KMS-11 (cell line): ENCODE measurements at regions not wholly inside any gene's neighbourhood (a gene's known extent, or its start where the extent isn't known, plus 50 kb on each side); places are given as distances from the start of the nearest gene placed in this dataset.

Experiments
- H2AFZ ChIP-seq: fragments of 200-600 bp; sonication (generic); 2 replicates; pipeline ENCODE4 v1.6.1; 2016; ENCODE audit warnings: antibody characterized with exemption, mixed run types, low read depth
- H3K27ac ChIP-seq: fragments of 200-600 bp; sonication (generic); 2 replicates; pipeline ENCODE4 v1.6.1; 2016; ENCODE audit warnings: mild to moderate bottlenecking, mixed run types
- H3K27me3 ChIP-seq: fragments of 200-600 bp; sonication (generic); 2 replicates; pipeline ENCODE4 v1.6.1; 2017; ENCODE audit warnings: mild to moderate bottlenecking, low read depth, mixed run types, moderate library complexity; ENCODE audit not compliant: insufficient read depth
- H3K36me3 ChIP-seq: fragments of 200-600 bp; sonication (generic); 2 replicates; pipeline ENCODE4 v1.6.1; 2017; ENCODE audit warnings: mild to moderate bottlenecking, mixed run types; ENCODE audit not compliant: insufficient read depth
- H3K4me1 ChIP-seq: fragments of 200-600 bp; sonication (generic); 2 replicates; pipeline ENCODE4 v1.6.1; 2016; ENCODE audit warnings: mild to moderate bottlenecking, low read depth, mixed run types; ENCODE audit not compliant: poor library complexity, severe bottlenecking
- H3K4me2 ChIP-seq: fragments of 200-600 bp; sonication (generic); 2 replicates; pipeline ENCODE4 v1.7.0; 2016; ENCODE audit warnings: mild to moderate bottlenecking, mixed run types
- H3K4me3 ChIP-seq: fragments of 200-600 bp; sonication (generic); IDR thresholded peaks from 2 replicates; pipeline ENCODE4 v1.6.1; 2017; ENCODE audit warnings: low read depth, low read length, mixed read lengths; ENCODE audit not compliant: insufficient read depth
- H3K79me2 ChIP-seq: fragments of 200-600 bp; sonication (generic); 2 replicates; pipeline ENCODE4 v1.6.1; 2016; ENCODE audit warnings: low read depth, mixed run types; ENCODE audit not compliant: insufficient read depth
- H3K9ac ChIP-seq: fragments of 200-600 bp; sonication (generic); 2 replicates; pipeline ENCODE4 v1.6.1; 2016; ENCODE audit warnings: mild to moderate bottlenecking, mixed run types
- H4K20me1 ChIP-seq: fragments of 200-600 bp; sonication (generic); 2 replicates; pipeline ENCODE4 v1.6.1; 2016; ENCODE audit warnings: mild to moderate bottlenecking, mixed run types; ENCODE audit not compliant: insufficient read depth
- TF ChIP-seq, protein P1 (sequence below): fragments of 200-600 bp; sonication (generic); conservative IDR thresholded peaks from 2 replicates; pipeline ENCODE4 v1.6.1; 2017; ENCODE audit warnings: low read depth, mild to moderate bottlenecking, antibody characterized with exemption, low read length, moderate library complexity, mixed read lengths

DNA sequence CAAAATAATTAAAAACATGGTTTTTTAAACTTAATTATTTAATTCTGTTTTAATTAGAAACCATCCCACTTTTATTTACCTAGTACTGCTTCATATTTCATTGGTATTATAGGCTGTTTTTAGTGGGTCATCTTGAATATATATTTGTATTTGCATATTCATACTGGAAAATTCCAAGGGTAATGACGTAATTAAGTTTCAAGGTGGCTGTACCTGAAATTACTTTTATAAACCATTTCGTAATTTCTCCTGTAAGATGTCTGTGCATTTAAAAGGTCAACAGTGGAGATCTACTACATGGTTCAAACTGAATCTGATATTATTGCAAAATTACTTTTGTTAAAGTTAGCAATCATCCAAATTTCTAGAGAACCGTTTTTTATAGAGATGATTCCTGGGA, 133.8 kb upstream of the NAALADL2 start:
- TF ChIP-seq, protein P1, sequence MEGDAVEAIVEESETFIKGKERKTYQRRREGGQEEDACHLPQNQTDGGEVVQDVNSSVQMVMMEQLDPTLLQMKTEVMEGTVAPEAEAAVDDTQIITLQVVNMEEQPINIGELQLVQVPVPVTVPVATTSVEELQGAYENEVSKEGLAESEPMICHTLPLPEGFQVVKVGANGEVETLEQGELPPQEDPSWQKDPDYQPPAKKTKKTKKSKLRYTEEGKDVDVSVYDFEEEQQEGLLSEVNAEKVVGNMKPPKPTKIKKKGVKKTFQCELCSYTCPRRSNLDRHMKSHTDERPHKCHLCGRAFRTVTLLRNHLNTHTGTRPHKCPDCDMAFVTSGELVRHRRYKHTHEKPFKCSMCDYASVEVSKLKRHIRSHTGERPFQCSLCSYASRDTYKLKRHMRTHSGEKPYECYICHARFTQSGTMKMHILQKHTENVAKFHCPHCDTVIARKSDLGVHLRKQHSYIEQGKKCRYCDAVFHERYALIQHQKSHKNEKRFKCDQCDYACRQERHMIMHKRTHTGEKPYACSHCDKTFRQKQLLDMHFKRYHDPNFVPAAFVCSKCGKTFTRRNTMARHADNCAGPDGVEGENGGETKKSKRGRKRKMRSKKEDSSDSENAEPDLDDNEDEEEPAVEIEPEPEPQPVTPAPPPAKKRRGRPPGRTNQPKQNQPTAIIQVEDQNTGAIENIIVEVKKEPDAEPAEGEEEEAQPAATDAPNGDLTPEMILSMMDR = no peak
- Histone ChIP-seq H3K9ac (no peak overlapping the region), H3K4me2 (no peak overlapping the region), H2AFZ (no peak overlapping the region), H3K36me3 (no peaks in the 10 kb centered on the region; the same call in 1 of the 2 replicates), H3K4me1 (no peaks in the 10 kb centered on the region), H4K20me1 (no peaks in the 10 kb centered on the region), H3K27me3 (no peaks in the 10 kb centered on the region), H3K79me2 (no peaks in the 10 kb centered on the region), H3K27ac (no peak overlapping the region), H3K4me3 (no peak overlapping the region)

DNA sequence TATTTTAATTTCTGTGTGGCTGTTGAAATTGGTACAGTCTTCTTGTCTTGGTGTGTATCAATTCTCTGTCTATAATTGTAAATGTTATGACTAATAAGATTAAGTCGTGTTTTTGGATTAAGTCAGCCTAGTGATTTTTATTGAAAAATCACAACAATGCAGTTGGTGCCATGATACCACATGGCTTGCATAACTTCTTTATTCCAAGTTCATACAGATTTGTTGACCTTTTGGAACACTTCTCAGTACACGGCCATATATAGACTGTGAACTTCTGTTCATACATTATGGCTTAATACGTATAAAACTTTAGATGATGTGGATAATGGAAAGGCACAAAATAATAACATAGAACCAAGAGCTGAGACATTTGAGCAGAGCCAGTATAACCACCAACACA, 121.2 kb upstream of the NAALADL2 start:
- TF ChIP-seq, protein P1 = no peak
- no peak overlapping the region for H3K4me2 ChIP-seq
- H3K79me2 ChIP-seq = no peaks in the 10 kb centered on the region
- H3K4me3 ChIP-seq = no peak overlapping the region
- H2AFZ ChIP-seq = no peak overlapping the region
- no peaks in the 10 kb centered on the region for H4K20me1 ChIP-seq
- H3K4me1 ChIP-seq = no peaks in the 10 kb centered on the region
- H3K36me3 ChIP-seq = no peaks in the 10 kb centered on the region
- H3K27ac ChIP-seq = no peak overlapping the region
- no peak overlapping the region for H3K9ac ChIP-seq
- H3K27me3 ChIP-seq = no peaks in the 10 kb centered on the region

DNA sequence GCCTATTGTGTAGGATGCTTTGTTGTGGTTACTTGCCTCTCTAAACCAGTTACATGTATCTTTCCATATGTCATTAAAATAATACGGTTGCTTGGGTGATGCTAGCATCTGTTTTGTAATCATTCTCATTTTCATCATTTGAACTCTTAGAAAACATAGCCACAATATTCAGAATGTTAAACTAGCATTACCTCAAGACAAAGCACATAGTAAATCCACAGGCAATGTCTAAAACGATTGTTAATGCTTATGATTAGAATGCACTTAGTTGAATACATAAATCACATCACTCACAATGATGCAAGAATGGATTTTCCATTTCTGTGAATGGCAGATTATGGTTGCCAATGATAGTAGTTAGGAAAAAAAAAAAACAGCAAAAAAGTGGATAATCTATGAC, 110.0 kb upstream of the NAALADL2 start:
- Histone ChIP-seq H3K9ac (no peak overlapping the region), H3K4me1 (no peaks in the 10 kb centered on the region), H2AFZ (no peak overlapping the region), H4K20me1 (no peaks in the 10 kb centered on the region), H3K27ac (no peak overlapping the region), H3K79me2 (no peaks in the 10 kb centered on the region), H3K27me3 (no peaks in the 10 kb centered on the region), H3K4me3 (no peak overlapping the region), H3K36me3 (no peaks in the 10 kb centered on the region), H3K4me2 (no peak overlapping the region)
- TF ChIP-seq, protein P1 = no peak

DNA sequence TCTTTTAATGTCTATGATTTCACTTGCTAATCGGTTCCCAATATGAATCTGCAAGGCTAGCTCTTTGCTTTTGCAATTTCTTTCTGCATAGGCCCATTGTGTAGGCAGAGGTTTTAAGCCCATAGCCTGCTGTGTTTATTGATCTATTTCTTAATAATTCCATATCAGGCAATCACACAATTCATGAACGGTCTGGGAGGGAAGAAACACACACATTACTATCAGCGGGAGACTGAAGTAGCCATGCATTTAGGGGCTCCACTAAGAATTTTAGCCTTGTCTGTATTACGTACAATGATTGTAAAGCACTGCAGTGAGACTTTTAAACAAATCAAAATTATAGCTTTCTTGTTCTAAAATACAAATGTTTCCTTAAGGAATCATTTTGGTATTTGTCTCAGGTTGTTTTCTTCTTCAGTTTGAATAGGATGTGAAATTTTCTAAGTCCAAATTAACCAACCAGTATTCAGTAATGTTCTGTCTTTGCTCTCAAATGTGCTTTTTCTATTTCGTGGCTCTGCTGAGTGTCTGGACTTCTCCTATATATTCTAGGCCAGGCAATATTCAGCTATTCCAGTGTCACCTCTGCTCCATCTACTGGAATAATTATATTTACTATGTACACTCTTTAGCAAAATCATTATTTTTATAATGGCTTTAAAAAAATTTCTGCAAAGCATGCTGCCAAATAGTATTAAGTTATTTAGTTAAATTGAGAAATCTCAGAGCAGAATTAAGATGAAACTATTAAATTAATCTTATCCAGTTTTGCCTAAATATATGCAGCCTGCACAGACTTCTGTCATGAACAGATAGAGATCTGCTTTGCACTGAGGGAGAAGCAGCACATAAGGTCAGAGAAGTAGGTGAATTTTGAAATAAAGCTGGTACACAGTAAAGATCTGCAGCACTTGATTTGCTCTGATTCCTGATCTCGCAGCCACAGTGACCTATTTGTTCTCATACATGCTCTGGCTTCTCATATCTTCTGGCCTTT, 103.0 kb upstream of the NAALADL2 start:
- H3K36me3 ChIP-seq = no peaks in the 10 kb centered on the region
- H3K79me2 ChIP-seq = no peaks in the 10 kb centered on the region
- H3K9ac ChIP-seq = no peak overlapping the region
- H3K4me2 ChIP-seq = no peak overlapping the region
- H3K4me3 ChIP-seq = no peak overlapping the region
- TF ChIP-seq, protein P1 = no peak
- H3K27me3 ChIP-seq = no peaks in the 10 kb centered on the region
- H4K20me1 ChIP-seq = no peaks in the 10 kb centered on the region
- no peaks in the 10 kb centered on the region for H3K4me1 ChIP-seq
- H2AFZ ChIP-seq = no peak overlapping the region
- H3K27ac ChIP-seq = no peak overlapping the region
